ENCODE measurements at regions not wholly inside any gene's neighbourhood (a gene's known extent, or its start where the extent isn't known, plus 50 kb on each side); places are given as distances from the start of the nearest gene placed in this dataset.

GRCh38 chr9:107650321-107650720 is 160.8 kb upstream of the KLF4 start:
- TF ChIP-seq, protein P1, sequence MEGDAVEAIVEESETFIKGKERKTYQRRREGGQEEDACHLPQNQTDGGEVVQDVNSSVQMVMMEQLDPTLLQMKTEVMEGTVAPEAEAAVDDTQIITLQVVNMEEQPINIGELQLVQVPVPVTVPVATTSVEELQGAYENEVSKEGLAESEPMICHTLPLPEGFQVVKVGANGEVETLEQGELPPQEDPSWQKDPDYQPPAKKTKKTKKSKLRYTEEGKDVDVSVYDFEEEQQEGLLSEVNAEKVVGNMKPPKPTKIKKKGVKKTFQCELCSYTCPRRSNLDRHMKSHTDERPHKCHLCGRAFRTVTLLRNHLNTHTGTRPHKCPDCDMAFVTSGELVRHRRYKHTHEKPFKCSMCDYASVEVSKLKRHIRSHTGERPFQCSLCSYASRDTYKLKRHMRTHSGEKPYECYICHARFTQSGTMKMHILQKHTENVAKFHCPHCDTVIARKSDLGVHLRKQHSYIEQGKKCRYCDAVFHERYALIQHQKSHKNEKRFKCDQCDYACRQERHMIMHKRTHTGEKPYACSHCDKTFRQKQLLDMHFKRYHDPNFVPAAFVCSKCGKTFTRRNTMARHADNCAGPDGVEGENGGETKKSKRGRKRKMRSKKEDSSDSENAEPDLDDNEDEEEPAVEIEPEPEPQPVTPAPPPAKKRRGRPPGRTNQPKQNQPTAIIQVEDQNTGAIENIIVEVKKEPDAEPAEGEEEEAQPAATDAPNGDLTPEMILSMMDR (IDR thresholded peaks at IDR 0.05): no peak
- TF ChIP-seq EZH2 (IDR thresholded peaks at IDR 0.05; ENCODE audit: borderline replicate concordance, insufficient read depth, low read depth, low read length, poor library complexity, severe bottlenecking): no peak

All from B cell (primary cell).